ENCODE measurements at regions not wholly inside any gene's neighbourhood (a gene's known extent, or its start where the extent isn't known, plus 50 kb on each side); places are given as distances from the start of the nearest gene placed in this dataset.

GRCh38 chr2:235156055-235156454 lies 204.2 kb downstream of the SH3BP4 start:
- TF ChIP-seq CTCF (IDR thresholded peaks at IDR 0.05): no peak
- Histone ChIP-seq H3K27me3 (no peaks in the 10 kb centered on the region), H3K27ac (no peak overlapping the region), H3K9me3 (no peaks in the 10 kb centered on the region), H3K36me3 (no peaks in the 10 kb centered on the region), H3K4me1 (no peaks in the 10 kb centered on the region), H3K4me3 (no peak overlapping the region)
- DNase-seq (ENCODE audit: low spot score): no peak

- Histone ChIP-seq H3K27ac (no peak overlapping the region), H3K4me1 (no peaks in the 10 kb centered on the region), H3K36me3 (no peaks in the 10 kb centered on the region), H3K4me3 (no peak overlapping the region), H3K27me3 (no peaks in the 10 kb centered on the region), H3K9me3 (no peaks in the 10 kb centered on the region)
- no peak for DNase-seq (ENCODE audit: low spot score)
- TF ChIP-seq CTCF (IDR thresholded peaks at IDR 0.05): no peak
Measured at GRCh38 chr2:235157746-235158482, 206.1 kb downstream of the SH3BP4 start.

GRCh38 chr2:235160281-235160810 lies 208.5 kb downstream of the SH3BP4 start:
- no peak for DNase-seq (ENCODE audit: low spot score)
- H3K27ac ChIP-seq: no peak overlapping the region
- H3K9me3 ChIP-seq: no peaks in the 10 kb centered on the region
- no peak for TF ChIP-seq CTCF (IDR thresholded peaks at IDR 0.05)
- H3K4me1 ChIP-seq: no peaks in the 10 kb centered on the region
- H3K4me3 ChIP-seq: no peak overlapping the region
- H3K36me3 ChIP-seq: no peaks in the 10 kb centered on the region
- no peaks in the 10 kb centered on the region for H3K27me3 ChIP-seq

GRCh38 chr2:235161565-235161964 lies 209.7 kb downstream of the SH3BP4 start:
- Histone ChIP-seq H3K4me1 (no peaks in the 10 kb centered on the region), H3K4me3 (no peak overlapping the region), H3K27ac (no peak overlapping the region), H3K27me3 (no peaks in the 10 kb centered on the region), H3K9me3 (no peaks in the 10 kb centered on the region), H3K36me3 (no peaks in the 10 kb centered on the region)
- no peak for DNase-seq (ENCODE audit: low spot score)
- no peak for TF ChIP-seq CTCF (IDR thresholded peaks at IDR 0.05)

- Histone ChIP-seq H3K27ac (no peak overlapping the region), H3K36me3 (no peaks in the 10 kb centered on the region), H3K27me3 (no peaks in the 10 kb centered on the region), H3K4me3 (no peak overlapping the region), H3K4me1 (no peaks in the 10 kb centered on the region), H3K9me3 (no peaks in the 10 kb centered on the region)
- TF ChIP-seq CTCF (IDR thresholded peaks at IDR 0.05): no peak
- no peak for DNase-seq (ENCODE audit: low spot score)
Measured at GRCh38 chr2:235162082-235162836, 210.4 kb downstream of the SH3BP4 start.

Measured in right atrium auricular region (tissue), 2 donors.